GM12878 (cell line): ENCODE measurements at regions not wholly inside any gene's neighbourhood (a gene's known extent, or its start where the extent isn't known, plus 50 kb on each side); places are given as distances from the start of the nearest gene placed in this dataset.

Experiments used
- ETV6 ChIP-seq, 2 experiments: fragments of 450-650 bp in 1 of 2; IDR thresholded peaks in 1 of 2; conservative IDR thresholded peaks in 1 of 2; 2 replicates each; pipeline ENCODE4 v1.6.1; 2014; ENCODE audit warnings: antibody characterized with exemption in 1 of 2, borderline replicate concordance in 1 of 2, low read depth in 1 of 2, mild to moderate bottlenecking in 1 of 2, moderate library complexity in 1 of 2
- EZH2 ChIP-seq: IDR thresholded peaks from 2 replicates; pipeline ENCODE4 v1.6.1; 2012; ENCODE audit warnings: low read depth, mild to moderate bottlenecking, control low read depth, inconsistent platforms, low read length, borderline replicate concordance; ENCODE audit not compliant: control insufficient read depth
- FOXK2 ChIP-seq: fragments of 450-650 bp; IDR thresholded peaks from 2 replicates; pipeline ENCODE4 v1.6.1; 2017; ENCODE audit warnings: mild to moderate bottlenecking, moderate library complexity
- MXI1 ChIP-seq: fragments of 150-350 bp; IDR thresholded peaks from 2 replicates; pipeline ENCODE4 v1.6.1; 2011; ENCODE audit warnings: low read depth, mild to moderate bottlenecking, inconsistent platforms, low read length, improper control_type of control experiment
- SUZ12 ChIP-seq: fragments of 200-600 bp; sonication (generic); IDR thresholded peaks from one replicate; pipeline ENCODE4 v1.6.1; 2018; ENCODE audit warnings: antibody characterized with exemption, mild to moderate bottlenecking; ENCODE audit not compliant: unreplicated experiment
- TARDBP ChIP-seq: IDR thresholded peaks from 2 replicates; pipeline ENCODE4 v1.6.1; 2016; ENCODE audit warnings: borderline replicate concordance
- TF ChIP-seq, protein P1 (sequence below), 3 experiments: IDR thresholded peaks in 2 of 3; conservative IDR thresholded peaks in 1 of 3; 2 replicates each; pipeline ENCODE4 v1.5.1; 2011; ENCODE audit warnings: low read depth in 3 of 3, low read length in 3 of 3, mild to moderate bottlenecking in 3 of 3, control low read depth in 2 of 3, moderate library complexity in 2 of 3, inconsistent platforms in 1 of 3, mixed read lengths in 1 of 3; ENCODE audit not compliant: control insufficient read depth in 2 of 3, insufficient read depth in 1 of 3; ENCODE audit errors: extremely low read depth in 1 of 3

DNA sequence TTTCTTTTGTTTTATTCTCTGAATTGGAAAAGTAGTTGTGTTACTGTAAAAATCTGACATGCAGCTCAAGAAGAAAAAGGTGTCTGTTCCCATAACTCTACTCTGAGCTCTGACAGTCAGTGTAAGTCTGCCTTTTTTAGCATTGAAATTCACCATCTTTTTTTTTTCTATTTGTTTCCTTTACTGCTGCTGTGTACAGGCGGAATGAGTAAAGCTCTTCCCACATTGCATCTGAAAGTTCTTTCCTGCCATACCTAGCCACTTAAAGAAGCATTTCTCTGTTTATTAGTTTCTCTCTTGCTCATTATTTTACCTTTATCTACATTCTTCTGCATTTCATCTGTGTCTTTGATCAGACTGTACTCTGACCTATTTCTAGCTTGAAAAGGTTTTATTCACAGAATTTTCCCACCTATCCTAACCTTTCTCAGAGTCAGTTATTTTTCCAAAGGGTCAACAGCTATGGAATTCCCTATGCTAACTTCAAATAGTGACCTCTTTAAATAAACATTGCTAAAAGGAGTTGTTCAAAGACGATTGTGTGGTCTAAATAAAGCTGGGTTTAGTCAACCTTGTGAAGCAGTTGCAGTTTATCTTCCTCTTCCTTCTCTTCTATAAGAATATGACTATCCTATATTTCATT, 1303.1 kb upstream of the ZEB2 start:
- no peak for TF ChIP-seq FOXK2
- TF ChIP-seq SUZ12 = no peak
- TF ChIP-seq EZH2 = no peak
- TF ChIP-seq, protein P1, sequence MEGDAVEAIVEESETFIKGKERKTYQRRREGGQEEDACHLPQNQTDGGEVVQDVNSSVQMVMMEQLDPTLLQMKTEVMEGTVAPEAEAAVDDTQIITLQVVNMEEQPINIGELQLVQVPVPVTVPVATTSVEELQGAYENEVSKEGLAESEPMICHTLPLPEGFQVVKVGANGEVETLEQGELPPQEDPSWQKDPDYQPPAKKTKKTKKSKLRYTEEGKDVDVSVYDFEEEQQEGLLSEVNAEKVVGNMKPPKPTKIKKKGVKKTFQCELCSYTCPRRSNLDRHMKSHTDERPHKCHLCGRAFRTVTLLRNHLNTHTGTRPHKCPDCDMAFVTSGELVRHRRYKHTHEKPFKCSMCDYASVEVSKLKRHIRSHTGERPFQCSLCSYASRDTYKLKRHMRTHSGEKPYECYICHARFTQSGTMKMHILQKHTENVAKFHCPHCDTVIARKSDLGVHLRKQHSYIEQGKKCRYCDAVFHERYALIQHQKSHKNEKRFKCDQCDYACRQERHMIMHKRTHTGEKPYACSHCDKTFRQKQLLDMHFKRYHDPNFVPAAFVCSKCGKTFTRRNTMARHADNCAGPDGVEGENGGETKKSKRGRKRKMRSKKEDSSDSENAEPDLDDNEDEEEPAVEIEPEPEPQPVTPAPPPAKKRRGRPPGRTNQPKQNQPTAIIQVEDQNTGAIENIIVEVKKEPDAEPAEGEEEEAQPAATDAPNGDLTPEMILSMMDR (IDR thresholded peaks at IDR 0.05 in 2 of 3, conservative IDR thresholded peaks at IDR 0.05 in 1 of 3; ENCODE audit: control insufficient read depth in 2 of 3, extremely low read depth in 1 of 3, insufficient read depth in 1 of 3, low read depth in 3 of 3, low read length in 3 of 3) = no peak
- TF ChIP-seq ETV6 (conservative IDR thresholded peaks at IDR 0.05 in 1 of 2, IDR thresholded peaks at IDR 0.05 in 1 of 2; ENCODE audit: borderline replicate concordance in 1 of 2, low read depth in 1 of 2) = no peak
- TF ChIP-seq MXI1 = no peak
- no peak for TF ChIP-seq TARDBP
